K562 (cell line): ENCODE measurements at regions not wholly inside any gene's neighbourhood (a gene's known extent, or its start where the extent isn't known, plus 50 kb on each side); places are given as distances from the start of the nearest gene placed in this dataset.

Experiments
- ATAC-seq: fragments of 200-7000 bp; cut with Tn5 transposase; 3 replicates; pipeline ENCODE4 v1.9.1; 2020; ENCODE audit warnings: moderate library complexity
- BruUV-seq: library from RNA; stranded (reverse); fragments of 400-500 nt; replicated peaks from 2 replicates; lab custom pipeline; 2021; lab: Mats Ljungman, UMichigan
- CTCF ChIA-PET: fragments of 300-600 bp; formaldehyde crosslinking; extraction: SDS; loops from one replicate; lab custom pipeline; 2021; ENCODE audit warnings: low intra/inter-chr PET ratio; lab: Yijun Ruan, JAX
- POLR2A ChIA-PET: fragments of 300-600, 350-650 bp; sonication (Branson Sonifier 250); formaldehyde crosslinking; extraction: SDS; loops from one replicate; lab custom pipeline; 2021; ENCODE audit warnings: antibody characterized with exemption, inconsistent platforms; lab: Yijun Ruan, JAX
- DNase-seq, 4 experiments: peaks; one replicate each; pipeline versions ENCODE4 v3.0.0 to v3.0.0-alpha.2; 2011 to 2018; ENCODE audit warnings: low spot score in 3 of 4, mixed read lengths in 3 of 4; ENCODE audit errors: extremely low read depth in 1 of 4
- FAIRE-seq: peaks from 2 replicates; lab custom pipeline; 2011; peaks lifted over from hg19 to GRCh38; lab: Jason Lieb, UNC
- H2AFZ ChIP-seq: 2 replicates; pipeline ENCODE4 v1.6.0; 2011; ENCODE audit warnings: low read depth, low read length, control low read depth, inconsistent platforms
- H3K27ac ChIP-seq: fragments of 200-600 bp; 3 replicates; pipeline ENCODE4 v1.8.0; 2011; ENCODE audit warnings: low read depth, mild to moderate bottlenecking, control low read depth, inconsistent platforms, low read length, moderate library complexity, mixed read lengths; ENCODE audit errors: extremely low read depth
- H3K27me3 ChIP-seq, 2 experiments: fragments of 300-600 bp in 1 of 2; 2 replicates in 1 of 2; 3 replicates in 1 of 2; pipeline versions ENCODE4 v1.6.0 to v1.8.0; 2011; ENCODE audit warnings: inconsistent platforms in 2 of 2, low read length in 2 of 2, mild to moderate bottlenecking in 1 of 2, mixed read lengths in 1 of 2, moderate library complexity in 1 of 2; ENCODE audit not compliant: control insufficient read depth in 2 of 2, insufficient read depth in 2 of 2
- H3K36me3 ChIP-seq: fragments of 300-600 bp; 3 replicates; pipeline ENCODE4 v1.8.0; 2011; ENCODE audit warnings: mild to moderate bottlenecking, low read length, inconsistent platforms; ENCODE audit not compliant: control insufficient read depth, insufficient read depth
- H3K4me1 ChIP-seq, 2 experiments: fragments of 200-600 bp in 1 of 2; replicated peaks in 1 of 2; 2 replicates in 1 of 2; 3 replicates in 1 of 2; pipeline versions ENCODE4 v1.5.1 to v1.8.0; 2011; ENCODE audit warnings: inconsistent platforms in 2 of 2, low read length in 2 of 2, mild to moderate bottlenecking in 1 of 2, mixed read lengths in 1 of 2, moderate library complexity in 1 of 2; ENCODE audit not compliant: control insufficient read depth in 2 of 2, insufficient read depth in 2 of 2
- H3K4me2 ChIP-seq: 2 replicates; pipeline ENCODE4 v1.6.1; 2011; ENCODE audit warnings: low read length, control low read depth, inconsistent platforms, mixed read lengths; ENCODE audit not compliant: insufficient read depth
- H3K4me3 ChIP-seq: fragments of 200-600 bp; sonication (generic), shearing (Covaris generic); 2 replicates; pipeline ENCODE4 v1.5.1; 2016; ENCODE audit warnings: control low read depth, inconsistent platforms
- H3K79me2 ChIP-seq: fragments of 200-600 bp; 3 replicates; pipeline ENCODE4 v1.8.0; 2011; ENCODE audit warnings: low read length, inconsistent platforms; ENCODE audit not compliant: control insufficient read depth, insufficient read depth
- H3K9ac ChIP-seq, 2 experiments: 2 replicates each; pipeline versions ENCODE4 v1.6.0 to v1.6.1; 2011; ENCODE audit warnings: low read depth in 2 of 2, low read length in 2 of 2, control low read depth in 1 of 2, inconsistent platforms in 1 of 2, mild to moderate bottlenecking in 1 of 2, mixed read lengths in 1 of 2; ENCODE audit not compliant: insufficient read depth in 1 of 2
- H3K9me1 ChIP-seq: one replicate; pipeline ENCODE4 v1.6.0; 2011; ENCODE audit warnings: inconsistent platforms, mild to moderate bottlenecking, low read length, moderate library complexity; ENCODE audit not compliant: control insufficient read depth, insufficient read depth
- H3K9me3 ChIP-seq: replicated peaks from 2 replicates; pipeline ENCODE4 v1.5.1; 2011; ENCODE audit warnings: low read depth, low read length, inconsistent platforms; ENCODE audit not compliant: control insufficient read depth, insufficient read depth
- H4K20me1 ChIP-seq: replicated peaks from 2 replicates; pipeline ENCODE4 v1.6.1; 2011; ENCODE audit warnings: low read length, inconsistent platforms, mixed read lengths; ENCODE audit not compliant: control insufficient read depth, insufficient read depth
- BMI1 ChIP-seq: fragments of 150-350 bp; IDR thresholded peaks from 2 replicates; pipeline ENCODE4 v1.6.1; 2014; ENCODE audit warnings: low read length
- CTBP1 ChIP-seq: fragments of 450-650 bp; IDR thresholded peaks from 2 replicates; pipeline ENCODE4 v1.6.1; 2016; ENCODE audit warnings: borderline replicate concordance
- FOSL1 ChIP-seq: fragments of 200-800 bp; sonication (Bioruptor generic); conservative IDR thresholded peaks from 2 replicates; pipeline ENCODE4 v1.6.1; 2016; ENCODE audit warnings: missing genetic modification characterization, missing compliant biosample characterization
- GABPA ChIP-seq: fragments of 200-800 bp; sonication (Bioruptor generic); conservative IDR thresholded peaks from 2 replicates; pipeline ENCODE4 v1.6.1; 2016; ENCODE audit warnings: low read depth, missing genetic modification characterization, missing compliant biosample characterization
- JUNB ChIP-seq: fragments of 450-650 bp; formaldehyde crosslinking; conservative IDR thresholded peaks from 2 replicates; pipeline ENCODE4 v1.4.0; 2020; ENCODE audit warnings: mild to moderate bottlenecking
- JUND ChIP-seq, 2 experiments: IDR thresholded peaks; 2 replicates in 1 of 2; 3 replicates in 1 of 2; pipeline ENCODE4 v1.6.1; 2011; ENCODE audit warnings: borderline replicate concordance in 2 of 2, low read depth in 2 of 2, low read length in 2 of 2, improper control_type of control experiment in 1 of 2, missing biosample characterization in 1 of 2, missing genetic modification characterization in 1 of 2, missing genetic modification reagents in 1 of 2
- KHSRP ChIP-seq: fragments of 450-650 bp; IDR thresholded peaks from 2 replicates; pipeline ENCODE4 v1.6.1; 2017
- NRF1 ChIP-seq, 2 experiments: fragments of 450-650 bp; IDR thresholded peaks in 1 of 2; conservative IDR thresholded peaks in 1 of 2; 2 replicates each; pipeline ENCODE4 v1.6.1; 2014; ENCODE audit warnings: mild to moderate bottlenecking in 2 of 2
- RAD21 ChIP-seq, 2 experiments: fragments of 250-450 bp in 1 of 2; fragments of 450-650 bp in 1 of 2; sonication (Bioruptor Pico) in 1 of 2; formaldehyde crosslinking in 1 of 2; IDR thresholded peaks in 1 of 2; conservative IDR thresholded peaks in 1 of 2; 2 replicates each; pipeline versions ENCODE4 v1.4.0 to v1.8.0; 2020 to 2022; ENCODE audit warnings: mild to moderate bottlenecking in 2 of 2, moderate library complexity in 1 of 2
- SMC3 ChIP-seq: conservative IDR thresholded peaks from 2 replicates; pipeline ENCODE4 v1.6.1; 2011; ENCODE audit warnings: low read depth, low read length, improper control_type of control experiment; ENCODE audit not compliant: insufficient read depth
- TEAD2 ChIP-seq: fragments of 450-650 bp; IDR thresholded peaks from 2 replicates; pipeline ENCODE4 v1.6.1; 2016; ENCODE audit warnings: missing genetic modification characterization, control low read depth, missing compliant biosample characterization
- ZNF197 ChIP-seq: fragments of 200-800 bp; sonication (Bioruptor generic); IDR thresholded peaks from 2 replicates; pipeline ENCODE4 v1.6.1; 2016; ENCODE audit warnings: low read depth, missing genetic modification characterization, missing compliant biosample characterization
- WGBS: fragments of 100-300 bp; shearing (Covaris generic); methylation state at CpG from one replicate; pipeline ENCODE4 v1.1.6; 2016; ENCODE audit warnings: low coverage, mixed read lengths; ENCODE audit not compliant: insufficient coverage; ENCODE audit errors: missing lambda C conversion rate; 5-methylcytosine and 5-hydroxymethylcytosine counted together
- in situ Hi-C: fragments of 300-500 bp; cut with MboI; formaldehyde crosslinking; loops from 4 replicates; pipeline ENCODE4 v1.15.0; 2018; ENCODE audit warnings: inconsistent platforms, mixed read lengths
- intact Hi-C: fragments of 100-400 bp; cut with micrococcal nuclease; formaldehyde crosslinking; loops from 2 replicates; pipeline ENCODE4 v1.14.2; 2022
- TF ChIP-seq, protein P1 (sequence below), 3 experiments: IDR thresholded peaks in 2 of 3; conservative IDR thresholded peaks in 1 of 3; 2 replicates each; pipeline ENCODE4 v1.5.1; 2011 to 2012; ENCODE audit warnings: low read length in 3 of 3, mild to moderate bottlenecking in 3 of 3, control low read depth in 2 of 3, improper control_type of control experiment in 1 of 3, inconsistent platforms in 1 of 3, low read depth in 1 of 3, mixed read lengths in 1 of 3, moderate library complexity in 1 of 3; ENCODE audit not compliant: insufficient read depth in 2 of 3

DNA sequence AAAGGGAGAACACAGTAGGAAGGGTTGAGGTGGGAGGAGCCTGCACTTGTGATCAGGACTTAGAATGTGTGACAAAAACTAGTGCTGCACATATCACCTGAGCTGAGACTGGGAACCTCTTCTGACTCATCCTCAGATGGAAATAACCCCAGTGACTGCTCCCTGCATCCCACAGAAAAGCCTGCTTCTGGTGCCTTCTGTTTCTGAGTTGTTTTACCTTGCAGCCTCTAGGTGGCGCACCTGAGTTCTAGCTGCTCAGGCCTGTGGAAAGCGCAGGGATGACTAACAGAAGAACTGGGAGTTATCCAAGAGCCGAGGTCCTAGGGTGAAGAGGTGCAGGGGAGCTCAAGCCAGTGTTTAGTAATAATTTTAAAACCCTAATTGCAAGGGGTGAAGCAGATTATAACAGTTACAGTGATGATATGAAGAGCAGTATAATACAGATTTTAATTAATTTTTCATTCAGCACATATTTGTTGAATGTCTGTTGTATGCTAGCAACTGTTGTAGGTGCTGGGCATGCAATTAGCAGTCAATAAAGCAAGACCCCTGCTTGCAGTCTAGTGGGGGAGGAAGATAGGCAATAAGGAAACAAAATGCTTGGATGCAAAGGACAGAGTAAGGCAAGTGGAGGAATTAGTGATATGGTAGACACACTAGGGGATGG, 302.5 kb downstream of the DHX35 start:
- in situ Hi-C loops = loop anchor here (25.0 kb wide), 2 partner anchors 1423 to 1673 kb away; partner anchors contain the start of gene MAFB
- FAIRE-seq = peak; percentile 85
- WGBS = 0% methylated on average over 3 of the region's 3 CpGs

More for the DNA sequence above, 302.5 kb downstream of the DHX35 start:
- intact Hi-C loops = loop anchor here (5.0 kb wide), 2 partner anchors 152 to 988 kb away; no protein-coding TSS in a partner anchor
- no peak overlapping the region for H3K4me3 ChIP-seq
- ChIA-PET POLR2A (interaction anchor here (0.8 kb wide), 1 partner anchor 69 kb away, joined by 3 read pairs; no protein-coding TSS in a partner anchor), CTCF (interaction anchor here (0.6 to 0.8 kb wide), 3 partner anchors 213 to 1681 kb away, joined by 3 read pairs; no protein-coding TSS in a partner anchor)
- H2AFZ ChIP-seq = no peak overlapping the region
- DNase-seq (peak; percentile 66 to 78 (median 74)), ATAC-seq (peak; percentile 88)
- no peaks in the 10 kb centered on the region for H3K9me3 ChIP-seq
- no peaks in the 10 kb centered on the region for H3K79me2 ChIP-seq
- H3K36me3 ChIP-seq = no peaks in the 10 kb centered on the region
- no peak overlapping the region for H3K9ac ChIP-seq
- H4K20me1 ChIP-seq = no peaks in the 10 kb centered on the region; the same call in 1 of the 2 replicates
- no peak overlapping the region for H3K27ac ChIP-seq
- TF ChIP-seq TEAD2 (tag) (no peak), KHSRP (no peak), GABPA (tag) (no peak), FOSL1 (0 out of 2 replicates have a peak, but pooled peaks have one; percentile 19), BMI1 (no peak), JUND (IDR thresholded peaks at IDR 0.05; ENCODE audit: borderline replicate concordance, low read depth, low read length) (0 out of 2 replicates have a peak, but pooled peaks have one; percentile 25), JUND (tag; IDR thresholded peaks at IDR 0.05; ENCODE audit: borderline replicate concordance, low read depth, low read length) (no peak), JUNB (CRISPR knock-in tag) (no peak), CTBP1 (0 out of 2 replicates have a peak, but pooled peaks have one; percentile 15), NRF1 (conservative IDR thresholded peaks at IDR 0.05 in 1 of 2, IDR thresholded peaks at IDR 0.05 in 1 of 2) (peak in 1 of 2 experiments; percentile 29; a peak in 1 of 4 replicates), RAD21 (CRISPR knock-in tag; conservative IDR thresholded peaks at IDR 0.05 in 1 of 2, IDR thresholded peaks at IDR 0.05 in 1 of 2) (peak; percentile 16 to 54; a peak in 1 of 4 replicates), SMC3 (peak; percentile 39; the same call in 1 of the 2 replicates), ZNF197 (CRISPR knock-in tag) (no peak)
- TF ChIP-seq, protein P1, sequence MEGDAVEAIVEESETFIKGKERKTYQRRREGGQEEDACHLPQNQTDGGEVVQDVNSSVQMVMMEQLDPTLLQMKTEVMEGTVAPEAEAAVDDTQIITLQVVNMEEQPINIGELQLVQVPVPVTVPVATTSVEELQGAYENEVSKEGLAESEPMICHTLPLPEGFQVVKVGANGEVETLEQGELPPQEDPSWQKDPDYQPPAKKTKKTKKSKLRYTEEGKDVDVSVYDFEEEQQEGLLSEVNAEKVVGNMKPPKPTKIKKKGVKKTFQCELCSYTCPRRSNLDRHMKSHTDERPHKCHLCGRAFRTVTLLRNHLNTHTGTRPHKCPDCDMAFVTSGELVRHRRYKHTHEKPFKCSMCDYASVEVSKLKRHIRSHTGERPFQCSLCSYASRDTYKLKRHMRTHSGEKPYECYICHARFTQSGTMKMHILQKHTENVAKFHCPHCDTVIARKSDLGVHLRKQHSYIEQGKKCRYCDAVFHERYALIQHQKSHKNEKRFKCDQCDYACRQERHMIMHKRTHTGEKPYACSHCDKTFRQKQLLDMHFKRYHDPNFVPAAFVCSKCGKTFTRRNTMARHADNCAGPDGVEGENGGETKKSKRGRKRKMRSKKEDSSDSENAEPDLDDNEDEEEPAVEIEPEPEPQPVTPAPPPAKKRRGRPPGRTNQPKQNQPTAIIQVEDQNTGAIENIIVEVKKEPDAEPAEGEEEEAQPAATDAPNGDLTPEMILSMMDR (IDR thresholded peaks at IDR 0.05 in 2 of 3, conservative IDR thresholded peaks at IDR 0.05 in 1 of 3; ENCODE audit: insufficient read depth in 2 of 3, low read depth in 1 of 3, low read length in 3 of 3) = peak; percentile 77 to 85 (median 78)
- no TSS peak for BruUV-seq
- no peaks in the 10 kb centered on the region for H3K27me3 ChIP-seq
- H3K4me2 ChIP-seq = no peak overlapping the region
- H3K4me1 ChIP-seq = no peaks in the 10 kb centered on the region
- no peaks in the 10 kb centered on the region for H3K9me1 ChIP-seq
